GM18870 (cell line): ENCODE measurements at regions not wholly inside any gene's neighbourhood (a gene's known extent, or its start where the extent isn't known, plus 50 kb on each side); places are given as distances from the start of the nearest gene placed in this dataset.
"Not testable (repeated sequence)": the region's sequence is repeated elsewhere in the genome, so short reads cannot be mapped to it uniquely, and the experiment has no call there.

Source experiments
- ATAC-seq: cut with Tn5 transposase; IDR thresholded peaks from one replicate; pipeline ENCODE4 v1.9.1; 2021; ENCODE audit warnings: moderate library complexity; ENCODE audit not compliant: unreplicated experiment

- ATAC-seq, result no peak
Measured at GRCh38 chr6:68167604-68168003, 467.5 kb upstream of the ADGRB3 start.

GRCh38 chr6:68160812-68161211, 474.3 kb upstream of the ADGRB3 start:
- not testable (repeated sequence) for ATAC-seq

GRCh38 chr6:68160348-68160747, 474.7 kb upstream of the ADGRB3 start:
- ATAC-seq, result no peak

GRCh38 chr6:68159433-68159832, 475.6 kb upstream of the ADGRB3 start:
- no peak for ATAC-seq

GRCh38 chr6:68158256-68158655, 476.8 kb upstream of the ADGRB3 start:
- peak; percentile 80 for ATAC-seq

GRCh38 chr6:68144667-68145066, 490.4 kb upstream of the ADGRB3 start:
- no peak for ATAC-seq

GRCh38 chr6:68141190-68141589, 493.9 kb upstream of the ADGRB3 start:
- no peak for ATAC-seq

- ATAC-seq, result no peak
Measured at GRCh38 chr6:68139130-68139529, 496.0 kb upstream of the ADGRB3 start.

GRCh38 chr6:68134796-68135195, 500.3 kb upstream of the ADGRB3 start:
- no peak for ATAC-seq

GRCh38 chr6:68128211-68128610, 506.9 kb upstream of the ADGRB3 start:
- no peak for ATAC-seq

GRCh38 chr6:68127074-68127473, 508.0 kb upstream of the ADGRB3 start:
- no peak for ATAC-seq

GRCh38 chr6:68126089-68126749, 508.9 kb upstream of the ADGRB3 start:
- ATAC-seq, result peak; percentile 97

GRCh38 chr6:68122975-68123374, 512.1 kb upstream of the ADGRB3 start:
- not testable (repeated sequence) for ATAC-seq

GRCh38 chr6:68122032-68122431, 513.0 kb upstream of the ADGRB3 start:
- no peak for ATAC-seq

- ATAC-seq, result not testable (repeated sequence)
Measured at GRCh38 chr6:68120954-68121353, 514.1 kb upstream of the ADGRB3 start.

- no peak for ATAC-seq
Measured at GRCh38 chr6:68114463-68115047, 520.5 kb upstream of the ADGRB3 start.

- ATAC-seq, result peak; percentile 88
Measured at GRCh38 chr6:68108233-68108835, 526.7 kb upstream of the ADGRB3 start.

GRCh38 chr6:68094070-68094469, 541.0 kb upstream of the ADGRB3 start:
- peak; percentile 85 for ATAC-seq

GRCh38 chr6:68087399-68088133, 547.5 kb upstream of the ADGRB3 start:
- ATAC-seq, result peak; percentile 80

GRCh38 chr6:68086199-68086598, 548.9 kb upstream of the ADGRB3 start:
- no peak for ATAC-seq

- ATAC-seq, result not testable (repeated sequence)
Measured at GRCh38 chr6:68085599-68085998, 549.5 kb upstream of the ADGRB3 start.

- ATAC-seq, result no peak
Measured at GRCh38 chr6:68082086-68082485, 553.0 kb upstream of the ADGRB3 start.
